ENCODE measurements at regions not wholly inside any gene's neighbourhood (a gene's known extent, or its start where the extent isn't known, plus 50 kb on each side); places are given as distances from the start of the nearest gene placed in this dataset.
"Not testable (repeated sequence)": the region's sequence is repeated elsewhere in the genome, so short reads cannot be mapped to it uniquely, and the experiment has no call there.

DNA sequence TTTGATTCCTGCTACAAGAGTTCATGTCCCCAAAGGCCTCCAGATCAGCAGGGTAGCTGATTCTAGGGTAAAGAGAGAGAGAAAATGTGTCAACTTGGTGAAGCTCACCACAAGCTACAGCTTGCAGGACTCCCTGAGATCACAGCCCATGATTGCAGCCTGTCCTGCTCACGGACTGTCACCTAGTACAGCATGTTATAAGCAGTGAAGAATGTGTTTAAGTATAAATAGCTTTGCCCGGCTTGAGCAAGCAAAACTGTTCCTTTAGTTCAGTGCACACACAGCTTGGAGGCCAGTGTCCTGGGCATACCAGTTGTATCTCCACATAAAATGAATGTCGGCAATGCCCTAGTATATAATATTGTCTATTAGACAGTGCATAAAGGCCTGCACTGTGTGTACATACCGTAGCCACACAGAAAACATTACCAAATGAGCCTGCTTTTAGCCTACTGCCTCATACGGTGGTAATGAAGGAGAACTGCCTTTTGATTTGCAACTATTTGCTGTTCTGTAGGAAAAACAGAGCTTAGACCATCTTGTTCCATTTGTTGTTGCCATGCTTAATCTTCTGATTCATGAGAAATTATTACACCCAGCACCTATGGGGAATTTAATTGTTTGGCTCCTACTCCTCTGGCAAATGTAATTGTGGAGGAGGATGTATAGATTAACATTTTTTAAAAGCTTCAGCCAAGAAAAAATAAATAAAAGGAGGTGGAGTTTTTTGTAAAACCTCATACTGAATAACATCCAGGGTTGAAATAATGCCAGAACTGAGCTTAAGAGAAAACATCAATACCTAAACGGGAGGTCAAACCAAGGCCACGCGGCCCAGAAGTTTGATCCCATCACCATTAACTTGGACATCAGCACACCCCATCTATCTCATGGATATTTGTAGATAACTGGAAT, 108.1 kb upstream of the G2E3 start:
- Mint-ChIP-seq H3K4me3 (no peak overlapping the region), H3K9me3 (no peaks in the 10 kb centered on the region), H3K27ac (no peak overlapping the region), H3K4me1 (ENCODE audit: low read depth) (no peaks in the 10 kb centered on the region), H3K36me3 (ENCODE audit: low read depth) (no peaks in the 10 kb centered on the region), H3K27me3 (ENCODE audit: low read depth) (no peaks in the 10 kb centered on the region)

DNA sequence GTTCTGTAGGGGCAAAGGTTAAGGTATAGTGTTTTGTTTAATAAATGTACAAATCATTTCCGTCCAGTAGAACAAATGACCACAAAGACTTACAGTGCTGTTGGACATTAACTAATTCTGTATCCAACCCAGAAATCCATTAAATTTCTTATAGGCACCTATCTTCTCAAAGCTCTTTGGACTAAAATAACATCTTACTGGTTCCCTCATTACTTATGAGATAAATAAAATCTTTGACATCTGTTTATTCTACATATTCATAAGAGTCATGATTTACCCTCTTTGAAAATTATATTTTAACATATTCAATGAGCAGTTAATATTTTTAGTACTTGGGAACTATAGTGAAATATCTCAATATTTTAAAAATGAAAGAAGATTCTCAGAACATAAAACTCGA, 102.7 kb upstream of the G2E3 start:
- no peak overlapping the region for H3K27ac Mint-ChIP-seq
- H3K27me3 Mint-ChIP-seq (ENCODE audit: low read depth), result peaks cover 2% of the 10 kb centered on the region
- H3K36me3 Mint-ChIP-seq (ENCODE audit: low read depth), result no peaks in the 10 kb centered on the region
- H3K4me3 Mint-ChIP-seq, result no peak overlapping the region
- no peaks in the 10 kb centered on the region for H3K4me1 Mint-ChIP-seq (ENCODE audit: low read depth)
- no peaks in the 10 kb centered on the region for H3K9me3 Mint-ChIP-seq

DNA sequence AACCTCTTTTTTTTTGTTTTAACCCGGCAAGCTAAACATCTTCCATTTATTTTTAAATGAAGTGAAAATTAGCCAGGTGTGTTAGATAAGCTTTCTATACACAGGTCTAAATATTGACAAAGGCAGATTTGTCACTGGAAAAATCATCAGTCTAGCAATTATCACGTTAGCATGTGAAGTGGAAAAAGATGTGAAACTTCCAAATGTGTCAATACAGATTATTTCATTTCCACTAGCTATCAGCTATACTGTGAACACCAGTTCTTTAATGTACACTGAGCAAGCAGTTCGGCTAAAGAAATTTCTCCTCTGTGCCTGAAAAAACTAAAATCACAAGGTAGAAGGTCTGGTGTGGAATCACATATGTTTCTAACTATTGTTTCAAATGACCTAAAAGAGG, 96.6 kb upstream of the G2E3 start:
- Mint-ChIP-seq H3K27me3 (ENCODE audit: low read depth) (peaks cover 5% of the 10 kb centered on the region), H3K4me1 (ENCODE audit: low read depth) (no peaks in the 10 kb centered on the region), H3K36me3 (ENCODE audit: low read depth) (no peaks in the 10 kb centered on the region), H3K9me3 (no peaks in the 10 kb centered on the region), H3K4me3 (no peak overlapping the region), H3K27ac (no peak overlapping the region)

DNA sequence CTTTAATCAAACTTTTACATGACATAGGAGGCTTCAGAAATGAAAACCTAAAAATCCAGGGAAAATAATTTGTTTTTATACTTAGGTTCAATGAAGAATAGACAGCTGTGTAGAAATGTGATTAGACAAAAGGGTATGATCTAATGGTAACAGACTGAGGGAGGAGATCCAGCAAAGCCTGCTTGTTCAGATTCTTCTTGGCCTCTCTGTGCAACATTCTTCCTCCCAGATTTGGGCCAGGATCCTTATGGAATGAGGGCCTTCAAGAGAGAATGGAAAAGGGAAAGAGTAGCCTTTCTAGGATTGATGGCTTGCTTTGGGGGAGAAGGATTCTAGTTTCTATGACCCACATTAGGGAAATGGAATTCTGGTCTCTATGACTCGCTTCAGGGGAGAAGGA, 94.5 kb upstream of the G2E3 start:
- Mint-ChIP-seq H3K9me3 (no peaks in the 10 kb centered on the region), H3K36me3 (ENCODE audit: low read depth) (no peaks in the 10 kb centered on the region), H3K27ac (no peak overlapping the region), H3K4me1 (ENCODE audit: low read depth) (no peaks in the 10 kb centered on the region), H3K4me3 (no peak overlapping the region), H3K27me3 (ENCODE audit: low read depth) (peaks cover 5% of the 10 kb centered on the region)

DNA sequence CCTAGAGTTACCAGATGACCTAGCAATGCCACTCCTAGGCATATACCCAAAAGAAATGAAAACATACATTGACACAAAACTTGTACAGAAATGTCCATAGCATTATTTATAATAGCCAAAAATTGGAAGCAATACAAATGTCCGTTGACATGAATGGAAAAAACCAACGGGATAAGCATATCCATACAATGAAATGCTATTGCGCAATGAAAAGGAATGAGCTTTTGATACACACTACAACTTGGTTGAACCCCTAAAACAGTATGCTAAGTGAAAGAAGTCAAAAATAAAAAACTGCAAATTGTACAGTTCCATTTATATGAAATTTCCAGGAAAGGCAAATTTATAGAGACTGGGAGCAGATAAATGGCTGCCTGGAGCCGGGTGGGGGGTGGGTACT, 90.6 kb upstream of the G2E3 start:
- Mint-ChIP-seq H3K36me3 (ENCODE audit: low read depth) (no peaks in the 10 kb centered on the region), H3K27ac (no peak overlapping the region), H3K27me3 (ENCODE audit: low read depth) (peaks cover 4% of the 10 kb centered on the region), H3K4me3 (no peak overlapping the region), H3K4me1 (ENCODE audit: low read depth) (no peaks in the 10 kb centered on the region), H3K9me3 (no peaks in the 10 kb centered on the region)

DNA sequence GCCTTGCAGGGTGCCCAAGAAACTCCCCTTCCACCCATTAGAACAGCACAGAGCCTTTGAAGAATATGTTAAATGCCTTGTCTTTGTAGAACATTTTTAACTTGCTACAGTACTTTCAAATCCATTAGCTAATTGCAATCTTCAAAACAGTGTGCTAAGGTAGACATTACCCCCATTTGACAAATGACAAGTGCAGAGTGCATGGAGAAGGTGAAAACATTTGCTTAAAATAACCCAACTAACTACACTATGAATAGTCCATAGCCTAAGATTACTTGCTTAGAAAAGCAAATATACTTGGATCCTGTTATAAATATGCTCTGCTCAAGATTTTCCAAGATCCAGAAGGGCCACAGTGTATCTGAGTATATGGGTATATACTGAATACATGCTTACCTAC, 87.0 kb upstream of the G2E3 start:
- H3K4me3 Mint-ChIP-seq, result no peak overlapping the region
- peaks cover 4% of the 10 kb centered on the region for H3K27me3 Mint-ChIP-seq (ENCODE audit: low read depth)
- no peaks in the 10 kb centered on the region for H3K36me3 Mint-ChIP-seq (ENCODE audit: low read depth)
- no peaks in the 10 kb centered on the region for H3K4me1 Mint-ChIP-seq (ENCODE audit: low read depth)
- H3K27ac Mint-ChIP-seq, result no peak overlapping the region
- no peaks in the 10 kb centered on the region for H3K9me3 Mint-ChIP-seq

DNA sequence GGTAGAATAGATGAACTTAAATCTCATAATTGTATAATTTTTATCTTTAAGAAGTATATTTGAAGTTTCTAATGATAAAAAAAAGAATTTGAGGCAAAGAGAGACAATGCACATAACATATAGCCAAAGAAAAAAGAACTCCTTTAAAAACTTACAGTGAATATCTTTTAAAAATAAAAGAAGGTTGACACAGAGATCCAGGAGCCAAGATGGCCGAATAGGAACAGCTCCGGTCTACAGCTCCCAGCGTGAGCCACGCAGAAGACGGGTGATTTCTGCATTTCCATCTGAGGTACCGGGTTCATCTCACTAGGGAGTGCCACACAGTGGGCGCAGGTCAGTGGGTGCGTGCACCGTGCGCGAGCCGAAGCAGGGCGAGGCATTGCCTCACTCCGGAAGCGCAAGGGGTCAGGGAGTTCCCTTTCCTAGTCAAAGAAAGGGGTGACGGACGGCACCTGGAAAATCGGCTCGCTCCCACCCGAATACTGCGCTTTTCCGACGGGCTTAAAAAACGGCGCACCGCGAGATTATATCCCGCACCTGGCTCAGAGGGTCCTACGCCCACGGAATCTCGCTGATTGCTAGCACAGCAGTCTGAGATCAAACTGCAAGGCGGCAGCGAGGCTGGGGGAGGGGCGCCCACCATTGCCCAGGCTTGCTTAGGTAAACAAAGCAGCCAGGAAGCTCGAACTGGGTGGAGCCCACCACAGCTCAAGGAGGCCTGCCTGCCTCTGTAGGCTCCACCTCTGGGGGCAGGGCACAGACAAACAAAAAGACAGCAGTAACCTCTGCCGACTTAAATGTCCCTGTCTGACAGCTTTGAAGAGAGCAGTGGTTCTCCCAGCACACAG, 84.9 kb upstream of the G2E3 start:
- not testable (repeated sequence) for H3K27ac Mint-ChIP-seq; H3K27me3 Mint-ChIP-seq (ENCODE audit: low read depth); H3K4me3 Mint-ChIP-seq; H3K9me3 Mint-ChIP-seq; H3K4me1 Mint-ChIP-seq (ENCODE audit: low read depth); H3K36me3 Mint-ChIP-seq (ENCODE audit: low read depth)

DNA sequence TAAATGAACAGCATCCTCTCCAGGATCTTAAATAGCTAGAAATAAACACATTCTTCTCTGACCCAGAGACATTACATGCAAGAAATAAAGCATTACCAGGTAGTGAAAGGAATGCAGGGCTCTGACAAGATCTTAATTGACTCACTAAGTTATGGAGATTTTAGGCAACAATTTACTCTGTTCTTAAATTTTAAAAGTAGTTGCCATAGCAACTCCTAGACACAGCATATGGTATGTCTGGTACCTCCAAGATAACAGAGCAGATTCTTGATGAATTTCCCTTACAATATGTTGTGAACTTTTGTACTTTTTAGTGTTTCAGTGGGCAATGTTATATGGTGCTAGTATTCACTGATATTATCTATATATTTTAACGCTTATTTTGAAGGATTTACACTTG, 76.7 kb upstream of the G2E3 start:
- Mint-ChIP-seq H3K4me1 (ENCODE audit: low read depth) (no peaks in the 10 kb centered on the region), H3K36me3 (ENCODE audit: low read depth) (no peaks in the 10 kb centered on the region), H3K4me3 (no peak overlapping the region), H3K9me3 (no peaks in the 10 kb centered on the region), H3K27ac (no peak overlapping the region), H3K27me3 (ENCODE audit: low read depth) (no peaks in the 10 kb centered on the region)

DNA sequence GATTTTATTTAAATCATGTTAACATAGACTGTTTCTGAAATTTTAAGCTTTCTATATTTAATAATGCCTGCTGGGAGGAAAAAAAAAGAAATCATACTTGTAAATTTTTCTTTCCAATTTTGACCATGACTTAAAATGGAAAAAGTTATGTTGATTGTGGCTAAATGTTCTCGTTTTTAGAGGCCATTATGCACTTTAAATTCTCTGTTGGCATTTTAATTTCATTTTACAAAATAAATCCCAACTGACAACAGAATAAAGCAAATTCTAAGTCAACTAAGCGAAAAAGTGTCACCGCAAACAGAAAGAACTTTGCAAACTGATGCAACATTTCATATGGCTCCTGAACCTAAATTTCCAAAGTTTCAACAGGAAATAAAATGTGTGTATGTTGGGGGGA, 74.8 kb upstream of the G2E3 start:
- no peak overlapping the region for H3K27ac Mint-ChIP-seq
- H3K36me3 Mint-ChIP-seq (ENCODE audit: low read depth), result no peaks in the 10 kb centered on the region
- H3K27me3 Mint-ChIP-seq (ENCODE audit: low read depth), result no peaks in the 10 kb centered on the region
- no peak overlapping the region for H3K4me3 Mint-ChIP-seq
- H3K9me3 Mint-ChIP-seq, result no peaks in the 10 kb centered on the region
- H3K4me1 Mint-ChIP-seq (ENCODE audit: low read depth), result no peaks in the 10 kb centered on the region

DNA sequence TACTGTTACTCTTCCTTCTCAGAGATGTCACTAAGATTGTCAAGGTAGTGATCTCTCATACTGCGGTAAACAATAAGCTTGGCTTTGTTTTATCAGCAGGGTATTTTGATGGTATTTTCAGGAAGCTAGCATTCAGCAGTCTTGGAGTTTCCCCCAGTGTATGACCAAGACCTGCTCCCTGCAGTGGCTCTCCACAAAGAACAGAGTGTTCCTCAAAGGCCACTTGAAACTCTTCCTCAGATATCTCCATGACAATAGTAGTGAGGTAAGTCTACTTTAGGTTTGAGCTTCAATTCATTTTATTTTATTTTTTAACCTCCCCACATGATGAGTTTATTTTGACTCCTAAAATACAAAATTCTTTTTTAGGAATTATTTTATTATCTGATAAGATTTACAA, 74.0 kb upstream of the G2E3 start:
- Mint-ChIP-seq H3K27me3 (ENCODE audit: low read depth) (no peaks in the 10 kb centered on the region), H3K36me3 (ENCODE audit: low read depth) (no peaks in the 10 kb centered on the region), H3K4me3 (no peak overlapping the region), H3K4me1 (ENCODE audit: low read depth) (no peaks in the 10 kb centered on the region), H3K9me3 (no peaks in the 10 kb centered on the region), H3K27ac (no peak overlapping the region)

DNA sequence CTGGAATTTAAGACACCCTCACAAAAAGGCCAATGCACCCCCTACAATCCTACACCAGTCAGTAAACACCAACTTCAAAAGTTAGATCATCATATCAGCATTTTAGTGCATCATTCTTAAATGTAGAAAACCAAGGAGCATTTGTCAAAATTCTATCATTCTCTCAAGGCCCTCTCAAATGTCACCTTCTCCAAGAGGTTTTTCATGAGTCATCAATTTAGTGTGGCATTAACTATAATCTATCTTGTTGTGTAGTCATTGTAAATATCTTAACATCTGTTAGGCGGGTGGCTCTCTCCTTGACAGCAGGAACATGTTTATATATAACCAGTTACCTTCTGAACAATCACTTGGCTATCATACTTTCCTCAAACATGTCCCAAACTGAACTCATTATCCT, 62.1 kb upstream of the G2E3 start:
- H3K27ac Mint-ChIP-seq, result no peak overlapping the region
- H3K4me1 Mint-ChIP-seq (ENCODE audit: low read depth), result no peaks in the 10 kb centered on the region
- H3K9me3 Mint-ChIP-seq, result no peaks in the 10 kb centered on the region
- peaks cover 10% of the 10 kb centered on the region for H3K27me3 Mint-ChIP-seq (ENCODE audit: low read depth)
- H3K4me3 Mint-ChIP-seq, result no peak overlapping the region
- no peaks in the 10 kb centered on the region for H3K36me3 Mint-ChIP-seq (ENCODE audit: low read depth)

DNA sequence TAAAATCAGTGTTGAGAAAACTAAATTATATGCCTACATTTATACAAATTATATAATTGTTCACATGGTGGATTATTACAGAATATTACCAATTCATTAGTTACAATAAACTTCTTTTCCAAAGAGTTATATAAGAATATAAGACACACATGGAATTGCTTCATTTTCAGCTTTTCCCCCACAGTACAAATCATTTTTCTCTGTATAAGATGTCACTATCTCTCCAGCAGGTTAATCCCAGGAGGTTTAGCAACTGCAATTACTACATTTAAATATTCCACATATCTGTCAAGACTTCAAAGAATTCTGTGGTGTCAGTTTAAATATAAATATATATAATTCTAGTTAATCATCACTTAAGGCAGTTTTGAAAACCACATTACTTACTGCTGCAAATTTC, 59.6 kb upstream of the G2E3 start:
- H3K27ac Mint-ChIP-seq, result no peak overlapping the region
- H3K36me3 Mint-ChIP-seq (ENCODE audit: low read depth), result no peaks in the 10 kb centered on the region
- no peak overlapping the region for H3K4me3 Mint-ChIP-seq
- H3K9me3 Mint-ChIP-seq, result no peaks in the 10 kb centered on the region
- peaks cover 10% of the 10 kb centered on the region for H3K27me3 Mint-ChIP-seq (ENCODE audit: low read depth)
- no peaks in the 10 kb centered on the region for H3K4me1 Mint-ChIP-seq (ENCODE audit: low read depth)

DNA sequence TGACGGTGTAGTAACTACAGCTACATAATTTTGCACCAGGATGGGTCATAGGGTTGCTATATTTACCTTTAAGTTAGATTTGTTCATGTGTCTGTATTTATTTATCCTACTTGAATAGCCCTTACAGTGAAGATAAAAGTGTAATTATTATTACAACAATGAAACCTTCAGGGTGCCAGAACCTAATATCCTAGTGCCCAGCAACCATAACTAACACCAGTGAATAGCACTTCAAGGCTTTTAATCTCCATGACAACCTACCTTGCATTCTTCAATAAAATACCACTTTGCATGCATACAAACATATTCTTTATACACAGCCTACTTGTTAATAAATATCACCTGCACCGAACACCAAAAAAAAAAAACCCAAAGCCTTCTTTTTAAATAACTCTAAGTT, 58.7 kb upstream of the G2E3 start:
- Mint-ChIP-seq H3K4me3 (no peak overlapping the region), H3K36me3 (ENCODE audit: low read depth) (no peaks in the 10 kb centered on the region), H3K9me3 (no peaks in the 10 kb centered on the region), H3K4me1 (ENCODE audit: low read depth) (no peaks in the 10 kb centered on the region), H3K27ac (no peak overlapping the region), H3K27me3 (ENCODE audit: low read depth) (peaks cover 6% of the 10 kb centered on the region)

DNA sequence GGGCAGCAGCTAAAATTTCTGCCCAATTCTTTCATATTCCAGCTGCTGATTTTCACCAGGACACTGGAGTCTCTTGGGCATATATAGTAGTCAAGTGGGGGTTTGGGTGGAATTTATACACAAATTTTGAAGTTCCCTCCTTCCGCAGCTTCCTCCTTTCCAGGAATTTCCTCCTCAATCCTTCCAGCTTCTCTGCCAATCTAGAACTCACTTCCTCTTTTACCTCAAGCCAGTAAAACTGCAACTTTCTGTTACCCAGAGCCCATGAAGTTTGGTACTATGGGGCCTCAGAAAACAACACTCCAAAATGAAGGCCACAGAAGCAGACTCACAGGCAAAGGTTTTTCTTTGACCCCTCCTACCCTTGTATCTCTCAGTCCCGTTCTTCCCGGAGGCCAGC, 51.7 kb upstream of the G2E3 start:
- H3K36me3 Mint-ChIP-seq (ENCODE audit: low read depth), result no peaks in the 10 kb centered on the region
- no peak overlapping the region for H3K27ac Mint-ChIP-seq
- peaks cover 10% of the 10 kb centered on the region for H3K27me3 Mint-ChIP-seq (ENCODE audit: low read depth)
- no peaks in the 10 kb centered on the region for H3K9me3 Mint-ChIP-seq
- no peaks in the 10 kb centered on the region for H3K4me1 Mint-ChIP-seq (ENCODE audit: low read depth)
- no peak overlapping the region for H3K4me3 Mint-ChIP-seq
